GM21619 (cell line): ENCODE measurements at regions not wholly inside any gene's neighbourhood (a gene's known extent, or its start where the extent isn't known, plus 50 kb on each side); places are given as distances from the start of the nearest gene placed in this dataset.
"Not testable (repeated sequence)": the region's sequence is repeated elsewhere in the genome, so short reads cannot be mapped to it uniquely, and the experiment has no call there.

Experiments
- ATAC-seq: cut with Tn5 transposase; IDR thresholded peaks from one replicate; pipeline ENCODE4 v1.9.1; 2021; ENCODE audit not compliant: unreplicated experiment

DNA sequence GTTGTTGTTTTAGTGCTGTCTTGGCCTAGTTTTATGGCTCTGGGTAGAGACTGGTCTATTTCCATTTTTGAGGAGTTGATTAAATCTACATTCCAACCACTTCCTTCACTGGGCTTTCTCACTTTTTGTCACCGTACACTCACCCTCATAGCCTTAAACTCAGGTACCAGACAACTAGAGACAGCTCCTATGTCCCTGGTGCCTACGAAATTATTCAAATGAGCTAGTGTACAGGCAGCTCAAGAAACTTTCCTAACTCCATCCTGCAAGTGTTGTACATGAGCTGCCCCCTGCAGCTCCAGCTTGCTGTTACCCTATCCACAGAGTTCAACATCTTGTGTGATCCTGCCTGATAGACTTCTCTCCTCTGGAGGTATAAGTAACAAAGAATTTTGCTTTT, 704.8 kb upstream of the RGS18 start:
- ATAC-seq: no peak

DNA sequence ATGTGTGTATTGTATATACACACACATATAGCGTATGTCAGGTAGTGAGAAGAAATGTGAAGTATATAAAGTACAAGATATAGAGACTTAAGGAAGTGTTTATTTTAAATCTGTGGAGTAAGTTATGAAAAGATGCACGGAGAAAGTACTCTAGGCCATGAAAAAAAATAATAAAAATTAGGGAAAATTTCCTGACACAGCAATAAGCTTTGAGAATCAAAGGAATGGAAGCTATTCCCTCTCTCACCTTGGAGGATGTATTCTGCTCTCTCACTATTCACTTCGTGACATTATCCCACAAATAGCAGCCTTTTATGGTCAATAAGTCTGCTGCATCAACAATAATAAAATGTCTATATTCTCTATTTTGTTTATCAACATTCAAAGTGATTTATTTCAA, 700.4 kb upstream of the RGS18 start:
- ATAC-seq: no peak

DNA sequence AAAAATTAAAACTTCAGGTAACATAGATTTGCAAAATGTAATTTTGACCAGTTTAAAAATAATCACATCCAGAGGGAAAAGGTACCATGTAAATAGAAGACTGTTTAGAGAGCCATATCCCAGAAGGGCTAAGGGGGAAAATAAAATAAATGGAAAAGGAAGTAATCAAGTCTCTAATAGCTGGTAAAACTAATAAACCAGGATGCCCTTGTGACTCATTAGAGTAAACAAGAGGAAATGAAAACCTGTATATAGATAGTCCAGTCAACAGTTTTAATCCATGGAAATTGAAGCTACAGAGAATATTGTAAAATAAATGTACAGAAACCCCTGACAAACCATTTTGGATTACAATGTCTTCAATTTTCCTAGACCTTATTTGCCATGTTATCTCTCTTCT, 698.0 kb upstream of the RGS18 start:
- ATAC-seq: no peak

- ATAC-seq: no peak
These were observed 674.3 kb upstream of the RGS18 start for GRCh38 chr1:191483988-191484387.

DNA sequence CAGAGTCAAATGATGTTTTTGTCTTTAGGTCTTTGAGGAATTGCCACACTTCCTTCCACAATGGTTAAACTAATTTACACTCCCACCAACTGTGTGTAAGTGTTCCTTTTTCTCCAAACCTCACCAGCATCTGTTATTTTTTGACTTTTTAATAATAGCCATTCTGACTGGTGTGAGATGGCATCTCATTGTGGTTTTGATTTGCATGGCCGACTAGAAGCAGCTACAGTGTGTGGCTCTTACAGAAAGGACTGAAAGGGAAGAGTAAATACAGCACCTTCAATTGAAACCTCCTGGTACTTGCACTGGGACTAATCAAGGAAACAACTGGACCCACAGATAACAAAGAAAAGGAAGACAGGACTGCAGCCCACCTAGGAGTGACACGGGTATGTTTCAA, 668.0 kb upstream of the RGS18 start:
- no peak for ATAC-seq

DNA sequence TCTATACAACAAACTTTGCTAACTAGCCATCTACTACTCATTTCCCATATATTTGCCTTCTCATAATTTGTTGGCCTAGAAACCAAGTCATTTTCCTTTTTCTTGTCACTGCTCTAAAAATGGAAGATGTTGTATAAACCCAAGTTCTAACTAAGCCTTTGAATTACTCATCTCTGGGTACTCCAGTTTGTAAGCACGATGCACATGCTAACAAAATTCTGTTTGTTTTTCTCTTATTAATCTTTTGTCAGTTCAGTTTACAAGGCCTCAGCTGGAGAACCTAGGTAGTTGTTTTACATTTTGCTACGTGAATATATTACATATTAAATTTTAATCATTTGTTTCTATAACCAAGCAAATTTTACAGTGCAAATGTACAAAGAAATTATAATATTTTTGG, 663.2 kb upstream of the RGS18 start:
- no peak for ATAC-seq

DNA sequence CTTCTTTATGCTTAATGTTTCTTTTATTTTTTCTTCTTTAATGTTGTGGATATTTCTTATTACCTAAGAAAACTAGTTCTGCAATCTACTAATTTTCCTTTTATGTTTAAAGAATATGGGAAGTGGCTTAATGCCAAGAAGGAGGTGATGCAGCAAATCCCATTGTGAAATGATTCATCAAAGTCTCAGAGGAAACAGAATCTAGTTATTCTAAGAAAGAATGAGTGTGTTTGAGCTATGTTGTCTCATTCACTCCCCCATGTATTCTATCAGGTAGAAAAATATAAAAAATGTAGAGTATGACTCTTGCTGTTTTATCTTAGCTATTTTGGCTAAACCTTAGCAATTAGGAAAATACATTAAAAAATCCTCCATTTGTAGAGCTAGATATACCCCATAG, 659.9 kb upstream of the RGS18 start:
- no peak for ATAC-seq

DNA sequence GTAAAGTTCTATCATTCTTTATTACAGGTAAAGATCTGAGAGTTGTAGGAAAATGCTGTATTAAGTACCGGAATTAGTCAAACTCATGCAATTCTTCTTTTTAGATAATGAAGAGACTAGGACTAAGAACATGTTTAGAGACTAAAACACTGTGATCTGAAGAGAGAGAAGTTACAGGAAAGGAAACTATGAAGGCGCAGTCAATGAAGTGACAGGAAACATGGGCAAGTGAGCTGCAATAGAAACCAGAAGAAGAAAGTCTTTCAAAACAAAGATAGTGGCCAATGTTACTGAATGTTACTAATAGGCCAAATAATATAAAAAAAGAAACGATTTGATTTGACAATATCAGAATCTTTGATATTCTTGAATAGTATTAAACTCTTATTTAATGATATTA, 659.4 kb upstream of the RGS18 start:
- no peak for ATAC-seq

DNA sequence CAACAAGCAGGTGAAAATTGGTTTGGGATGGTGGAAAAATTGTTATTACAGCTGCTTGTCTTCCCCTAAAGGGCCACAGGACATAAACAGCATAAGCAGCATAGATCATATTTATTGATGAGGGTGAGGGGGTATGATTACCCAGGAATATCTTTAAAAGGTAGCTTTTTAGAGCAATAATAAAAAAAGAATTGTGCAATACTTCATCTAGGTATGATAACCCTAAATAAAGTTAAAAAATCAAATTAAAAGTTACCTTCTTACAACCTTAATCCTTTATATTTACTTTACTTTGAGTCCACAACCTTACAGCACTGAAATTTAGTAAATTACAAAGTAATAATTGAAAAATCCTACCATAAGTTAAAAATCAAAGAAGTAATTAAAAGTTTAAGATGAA, 653.3 kb upstream of the RGS18 start:
- ATAC-seq: no peak

- no peak for ATAC-seq
These were observed 650.0 kb upstream of the RGS18 start for GRCh38 chr1:191508239-191508638.

DNA sequence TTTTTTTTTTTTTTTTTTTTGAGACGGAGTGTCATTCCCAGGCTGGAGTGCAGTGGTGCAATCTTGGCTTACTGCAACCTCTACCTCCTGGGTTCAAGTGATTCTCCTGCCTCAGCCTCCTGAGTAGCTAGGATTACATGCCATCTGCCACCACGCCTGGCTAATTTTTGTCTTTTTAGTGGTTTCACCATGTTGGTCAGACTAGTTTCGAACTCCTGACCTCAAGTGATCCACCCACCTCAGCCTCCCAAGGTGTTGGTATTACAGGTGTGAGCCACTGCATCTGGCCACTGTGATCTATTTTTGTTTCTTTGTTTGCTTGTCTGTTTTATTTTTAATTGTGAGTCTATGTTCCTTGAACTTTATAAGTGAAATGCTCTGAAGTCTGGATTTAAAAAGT, 646.8 kb upstream of the RGS18 start:
- ATAC-seq: not testable (repeated sequence)

DNA sequence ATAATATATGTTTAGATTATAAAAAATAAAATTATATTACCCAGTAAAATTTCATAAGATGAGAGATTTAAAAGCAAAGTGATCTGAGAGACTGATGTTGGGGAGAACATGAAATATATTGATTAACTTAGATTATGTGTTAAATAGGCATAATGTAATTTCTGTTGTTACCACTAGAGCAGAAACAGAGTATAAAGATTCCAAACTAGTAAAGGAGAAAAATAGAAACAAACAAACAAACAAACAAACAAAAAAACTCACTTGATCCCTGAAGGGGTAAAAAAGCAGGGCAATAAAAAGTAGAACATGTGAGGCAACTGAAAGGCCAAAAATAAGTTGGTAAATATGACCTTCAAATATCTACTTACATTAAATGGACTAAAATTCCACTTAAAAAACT, 640.4 kb upstream of the RGS18 start:
- ATAC-seq: no peak

DNA sequence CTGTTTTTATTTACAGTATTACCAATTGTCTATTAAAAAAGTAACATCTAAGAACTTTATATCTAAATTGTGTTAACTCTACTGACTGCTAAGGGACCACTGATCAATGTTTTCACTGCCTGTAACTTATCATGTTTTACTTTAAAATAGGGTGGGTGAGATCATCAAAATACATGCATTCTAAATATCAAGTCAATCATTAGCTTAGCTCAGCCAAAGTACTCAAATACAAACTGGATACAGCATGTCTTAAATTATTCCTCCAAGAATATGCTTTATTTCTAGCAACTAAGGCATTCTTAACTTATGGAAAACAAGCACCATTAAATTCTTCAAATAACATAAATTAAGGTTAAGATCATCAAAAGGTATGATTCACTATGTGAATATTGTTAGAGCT, 638.7 kb upstream of the RGS18 start:
- ATAC-seq: no peak

DNA sequence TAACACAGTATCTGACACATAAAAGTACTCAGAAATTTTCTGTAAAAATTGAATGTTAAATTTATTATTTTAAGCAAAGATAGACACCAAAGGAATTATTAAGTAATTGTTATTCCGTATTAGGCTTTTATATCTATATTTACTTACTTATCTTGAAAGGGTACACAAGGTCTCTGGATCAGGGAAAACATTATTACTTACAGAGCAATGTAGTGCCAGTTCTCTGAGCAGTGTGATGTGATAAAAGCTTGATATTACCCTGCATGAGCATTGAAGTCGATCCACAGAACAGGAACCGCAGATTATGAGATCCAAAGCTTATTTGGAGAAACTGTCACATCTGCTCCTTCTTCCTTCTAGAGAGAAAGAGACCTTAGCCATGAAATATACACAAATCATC, 637.9 kb upstream of the RGS18 start:
- no peak for ATAC-seq

GRCh38 chr1:191525944-191526343, 632.3 kb upstream of the RGS18 start:
- ATAC-seq: not testable (repeated sequence)

GRCh38 chr1:191528275-191528674, 630.0 kb upstream of the RGS18 start:
- no peak for ATAC-seq

DNA sequence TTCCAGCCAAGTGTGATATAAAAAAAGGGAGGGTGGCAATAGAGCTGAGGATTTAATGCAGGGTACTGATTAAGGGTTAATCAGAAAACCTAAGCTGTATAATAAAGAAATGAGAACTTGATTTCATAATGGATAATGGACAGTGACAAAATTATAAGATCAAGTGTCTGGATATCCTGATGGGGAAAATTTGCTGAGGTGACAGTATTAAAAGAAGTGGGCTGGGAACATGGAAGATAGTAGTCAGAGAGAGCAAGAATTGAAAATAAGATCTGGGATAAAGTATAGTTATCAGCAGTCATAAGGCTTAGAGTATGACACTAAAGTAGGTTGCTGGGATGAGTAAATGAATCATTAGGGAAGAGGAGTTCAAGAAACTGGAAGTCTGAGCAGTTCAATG, 627.3 kb upstream of the RGS18 start:
- ATAC-seq: no peak

DNA sequence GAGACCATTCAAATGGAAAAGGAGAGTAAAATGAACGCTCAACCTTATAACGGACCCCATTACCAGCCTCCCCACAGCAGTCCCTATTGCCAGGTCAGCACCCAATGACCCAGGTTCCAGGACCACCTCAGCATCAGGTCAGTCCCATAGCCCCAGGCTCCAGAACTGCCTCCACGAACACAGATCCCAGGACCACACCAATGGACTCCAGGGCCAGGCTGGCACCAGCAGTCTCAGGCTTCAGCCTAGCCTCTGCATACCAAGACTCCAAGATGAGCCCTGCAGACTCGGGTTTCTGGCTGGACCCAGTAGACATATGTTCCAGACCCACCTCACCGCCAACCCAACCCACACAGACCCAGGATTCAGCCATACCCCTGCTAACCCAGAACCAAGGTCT, 625.0 kb upstream of the RGS18 start:
- ATAC-seq: no peak

DNA sequence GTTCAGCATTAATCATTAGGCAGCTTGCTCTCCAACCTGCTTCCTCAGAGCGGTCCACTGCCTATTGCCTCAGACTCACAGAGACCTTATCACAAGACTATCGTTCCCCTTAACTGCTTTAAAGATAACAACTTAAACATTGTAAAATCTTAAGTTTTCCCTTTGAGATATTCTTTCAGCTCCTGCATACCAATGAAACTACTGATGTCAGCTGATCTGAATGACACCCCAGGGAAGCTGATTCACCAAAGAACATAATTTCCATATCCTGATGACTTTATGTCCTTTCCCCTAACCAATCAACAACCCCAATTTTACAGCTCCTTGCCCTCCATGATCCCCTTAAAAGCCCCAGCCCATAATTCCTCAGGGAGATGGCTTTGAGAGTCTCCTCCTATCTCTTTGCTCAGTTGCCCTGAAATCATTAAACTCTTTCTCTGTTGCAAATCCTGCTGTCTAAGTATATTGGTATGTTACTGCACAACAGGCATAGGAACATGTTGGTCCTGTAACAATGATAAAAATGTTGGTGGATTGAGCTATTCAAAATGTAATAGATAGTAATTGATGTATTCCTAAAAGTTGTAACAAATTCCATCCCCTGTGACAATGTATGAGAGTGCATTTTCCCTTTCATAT, 621.4 kb upstream of the RGS18 start:
- ATAC-seq: no peak

- ATAC-seq: no peak
These were observed 616.5 kb upstream of the RGS18 start for GRCh38 chr1:191541758-191542157.

DNA sequence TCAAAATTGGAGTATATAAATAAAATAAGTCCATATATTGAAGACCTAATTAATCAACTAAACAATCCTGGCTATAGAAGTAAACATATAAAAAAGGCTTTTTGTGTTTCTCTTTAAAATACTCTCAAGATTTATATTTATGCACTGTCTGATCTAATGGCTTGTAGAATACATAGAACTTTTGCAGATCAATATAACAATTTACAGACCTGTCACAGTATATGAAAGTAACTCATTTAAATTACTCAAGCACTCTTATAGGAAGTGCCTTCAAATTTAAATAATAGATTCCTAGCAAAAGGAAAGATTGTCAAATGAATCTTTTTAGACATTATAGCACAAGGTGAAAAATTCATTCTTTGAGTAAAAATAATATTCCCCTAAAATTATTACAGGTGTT, 615.8 kb upstream of the RGS18 start:
- ATAC-seq: no peak

- ATAC-seq: no peak
These were observed 611.5 kb upstream of the RGS18 start for GRCh38 chr1:191546803-191547202.

DNA sequence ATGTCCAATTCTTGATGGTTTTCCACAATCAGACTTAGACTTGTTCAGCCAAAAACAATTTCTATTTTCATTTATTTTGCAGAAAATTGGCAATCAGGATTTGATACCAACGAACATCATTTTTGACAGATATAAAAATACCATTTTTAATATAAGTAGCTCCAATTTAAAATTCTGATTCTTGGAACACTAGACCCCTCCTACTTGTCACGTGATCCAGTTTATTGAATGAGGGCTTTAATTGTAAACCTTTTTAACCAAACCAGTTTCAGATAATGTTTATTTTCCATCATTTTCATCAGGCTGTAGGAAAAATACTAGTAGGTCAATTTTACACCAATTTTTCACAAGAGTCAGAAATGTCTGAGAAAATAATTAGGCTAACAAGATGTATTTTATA, 607.2 kb upstream of the RGS18 start:
- ATAC-seq: no peak

DNA sequence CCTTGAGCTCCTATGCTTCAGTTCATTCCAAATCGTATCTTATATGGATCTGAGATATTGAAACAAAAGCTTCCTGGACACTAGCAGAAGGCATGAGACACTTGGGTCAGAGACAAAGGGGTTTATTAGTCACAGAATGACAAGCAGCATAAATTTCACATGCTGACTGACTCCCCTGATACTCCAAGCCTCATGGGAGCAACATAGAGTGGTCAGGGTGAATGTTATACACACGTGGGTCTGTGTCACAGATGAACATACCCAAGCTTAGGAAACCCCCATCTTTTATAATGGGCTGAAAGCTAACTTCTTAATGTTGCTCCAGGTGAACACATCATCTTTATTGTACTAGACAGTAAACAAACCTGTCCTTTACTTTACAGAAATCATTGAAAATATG, 599.9 kb upstream of the RGS18 start:
- ATAC-seq: no peak
